OCI-LY1 (cell line): ENCODE measurements at regions not wholly inside any gene's neighbourhood (a gene's known extent, or its start where the extent isn't known, plus 50 kb on each side); places are given as distances from the start of the nearest gene placed in this dataset.

Experiments
- H2AFZ ChIP-seq: fragments of 200-600 bp; sonication (generic), shearing (Covaris generic); 2 replicates; pipeline ENCODE4 v1.6.0; 2014; ENCODE audit warnings: antibody characterized with exemption, mild to moderate bottlenecking, low read length
- H3F3A ChIP-seq: fragments of 200-600 bp; sonication (generic), shearing (Covaris generic); 2 replicates; pipeline ENCODE4 v1.6.0; 2014; ENCODE audit warnings: mild to moderate bottlenecking, antibody characterized with exemption, low read length, moderate library complexity; ENCODE audit not compliant: insufficient read depth
- H3K27ac ChIP-seq: fragments of 200-600 bp; sonication (generic); 2 replicates; pipeline ENCODE4 v1.5.1; 2014; ENCODE audit warnings: low read length, mixed run types, mild to moderate bottlenecking, low read depth; ENCODE audit not compliant: poor library complexity, severe bottlenecking
- H3K27me3 ChIP-seq: fragments of 200-600 bp; sonication (generic); 2 replicates; pipeline ENCODE4 v1.6.0; 2014; ENCODE audit warnings: antibody characterized with exemption, mild to moderate bottlenecking, low read length, moderate library complexity; ENCODE audit not compliant: insufficient read depth
- H3K36me3 ChIP-seq: fragments of 200-600 bp; sonication (generic); 2 replicates; pipeline ENCODE4 v1.6.1; 2014; ENCODE audit warnings: mild to moderate bottlenecking, antibody characterized with exemption, low read length, moderate library complexity, mixed read lengths; ENCODE audit not compliant: insufficient read depth
- H3K4me1 ChIP-seq: fragments of 200-600 bp; sonication (generic); 2 replicates; pipeline ENCODE4 v1.5.1; 2014; ENCODE audit warnings: mild to moderate bottlenecking, low read length, moderate library complexity; ENCODE audit not compliant: insufficient read depth, severe bottlenecking
- H3K4me2 ChIP-seq: fragments of 200-600 bp; sonication (generic), shearing (Covaris generic); 2 replicates; pipeline ENCODE4 v1.6.1; 2014; ENCODE audit warnings: low read length
- H3K4me3 ChIP-seq: fragments of 200-600 bp; sonication (generic); 2 replicates; pipeline ENCODE4 v1.5.1; 2014; ENCODE audit warnings: low read length, low read depth, mild to moderate bottlenecking, mixed read lengths; ENCODE audit not compliant: poor library complexity, severe bottlenecking
- H3K79me2 ChIP-seq: fragments of 200-600 bp; shearing (Covaris generic); 2 replicates; pipeline ENCODE4 v1.6.1; 2016; ENCODE audit warnings: mixed run types, low read length, mixed read lengths; ENCODE audit not compliant: insufficient read depth
- H3K9ac ChIP-seq: fragments of 200-600 bp; sonication (generic), shearing (Covaris generic); 2 replicates; pipeline ENCODE4 v1.6.1; 2014; ENCODE audit warnings: mild to moderate bottlenecking, low read length, mixed read lengths
- H3K9me2 ChIP-seq: fragments of 200-600 bp; sonication (generic), shearing (Covaris generic); 2 replicates; pipeline ENCODE4 v1.6.1; 2014; ENCODE audit warnings: low read depth, mild to moderate bottlenecking, low read length, mixed read lengths
- H3K9me3 ChIP-seq: fragments of 200-600 bp; shearing (Covaris generic); 2 replicates; pipeline ENCODE4 v1.6.1; 2014; ENCODE audit warnings: low read length, mixed read lengths
- H4K20me1 ChIP-seq: fragments of 200-600 bp; sonication (generic), shearing (Covaris generic); 2 replicates; pipeline ENCODE4 v1.6.0; 2016; ENCODE audit warnings: mild to moderate bottlenecking, low read length; ENCODE audit not compliant: insufficient read depth
- CTCF ChIP-seq: fragments of 200-600 bp; sonication (generic), shearing (Covaris generic); IDR thresholded peaks from 2 replicates; pipeline ENCODE4 v1.5.1; 2017; ENCODE audit warnings: mild to moderate bottlenecking, antibody characterized with exemption, low read length, moderate library complexity, mixed read lengths
- EZH2 ChIP-seq: fragments of 200-600 bp; sonication (generic), shearing (Covaris generic); IDR thresholded peaks from 2 replicates; pipeline ENCODE4 v1.8.0; 2017; ENCODE audit warnings: borderline replicate concordance, mixed run types, mild to moderate bottlenecking, antibody characterized with exemption, low read length, moderate library complexity, mixed read lengths

GRCh38 chr11:70579316-70579955, 181.1 kb downstream of the CTTN start:
- H4K20me1 ChIP-seq = no peaks in the 10 kb centered on the region
- no peaks in the 10 kb centered on the region for H3F3A ChIP-seq

GRCh38 chr11:70580036-70580805, 181.9 kb downstream of the CTTN start:
- H3K27ac ChIP-seq = no peak overlapping the region
- H3K4me2 ChIP-seq = no peak overlapping the region
- no peaks in the 10 kb centered on the region for H3K4me1 ChIP-seq
- H3K79me2 ChIP-seq = no peaks in the 10 kb centered on the region
- no peaks in the 10 kb centered on the region for H4K20me1 ChIP-seq
- no peaks in the 10 kb centered on the region for H3K27me3 ChIP-seq
- H3K36me3 ChIP-seq = no peaks in the 10 kb centered on the region
- H3K9ac ChIP-seq = no peak overlapping the region
- TF ChIP-seq CTCF = no peak
- no peak for TF ChIP-seq EZH2
- H3K4me3 ChIP-seq = no peak overlapping the region
- no peak overlapping the region for H2AFZ ChIP-seq
- H3K9me3 ChIP-seq = no peaks in the 10 kb centered on the region
- H3K9me2 ChIP-seq = no peaks in the 10 kb centered on the region
- H3F3A ChIP-seq = no peaks in the 10 kb centered on the region

More at GRCh38 chr11:70579316-70579955, 181.1 kb downstream of the CTTN start:
- H3K27me3 ChIP-seq = no peaks in the 10 kb centered on the region
- H3K9me2 ChIP-seq = no peaks in the 10 kb centered on the region
- H2AFZ ChIP-seq = no peak overlapping the region
- H3K4me2 ChIP-seq = no peak overlapping the region
- TF ChIP-seq EZH2 (no peak), CTCF (no peak)
- H3K36me3 ChIP-seq = no peaks in the 10 kb centered on the region
- no peaks in the 10 kb centered on the region for H3K79me2 ChIP-seq
- no peaks in the 10 kb centered on the region for H3K9me3 ChIP-seq
- H3K4me1 ChIP-seq = no peaks in the 10 kb centered on the region
- no peak overlapping the region for H3K27ac ChIP-seq
- no peak overlapping the region for H3K9ac ChIP-seq
- no peak overlapping the region for H3K4me3 ChIP-seq

GRCh38 chr11:70581991-70582885, 183.9 kb downstream of the CTTN start:
- Histone ChIP-seq H3K27ac (no peak overlapping the region), H3K36me3 (no peaks in the 10 kb centered on the region), H3K9me2 (no peaks in the 10 kb centered on the region), H2AFZ (no peak overlapping the region), H4K20me1 (no peaks in the 10 kb centered on the region), H3K4me1 (no peaks in the 10 kb centered on the region), H3F3A (no peaks in the 10 kb centered on the region), H3K4me3 (no peak overlapping the region), H3K79me2 (no peaks in the 10 kb centered on the region), H3K27me3 (no peaks in the 10 kb centered on the region), H3K9me3 (no peaks in the 10 kb centered on the region), H3K9ac (no peak overlapping the region), H3K4me2 (no peak overlapping the region)
- TF ChIP-seq EZH2 = no peak
- no peak for TF ChIP-seq CTCF
